Activated naive CD8-positive, alpha-beta T cell treated with anti-CD3 and anti-CD28 coated beads for 36 hours (primary cell): ENCODE measurements at regions not wholly inside any gene's neighbourhood (a gene's known extent, or its start where the extent isn't known, plus 50 kb on each side); places are given as distances from the start of the nearest gene placed in this dataset.

Experiments
- DNase-seq: peaks from one replicate; pipeline ENCODE4 v3.0.0; 2021
- H3K27ac Mint-ChIP-seq: one replicate; pipeline ENCODE4 v1.8.0; 2022; ENCODE audit warnings: mild to moderate bottlenecking, moderate library complexity, mixed read lengths
- H3K27me3 Mint-ChIP-seq: one replicate; pipeline ENCODE4 v1.8.0; 2022; ENCODE audit warnings: mild to moderate bottlenecking, mixed read lengths
- H3K36me3 Mint-ChIP-seq: one replicate; pipeline ENCODE4 v1.8.0; 2021; ENCODE audit warnings: mild to moderate bottlenecking, mixed read lengths
- H3K4me1 Mint-ChIP-seq: one replicate; pipeline ENCODE4 v1.8.0; 2021; ENCODE audit warnings: mixed read lengths
- H3K4me3 Mint-ChIP-seq: one replicate; pipeline ENCODE4 v1.8.0; 2022; ENCODE audit warnings: mild to moderate bottlenecking, moderate library complexity, mixed read lengths
- H3K9me3 Mint-ChIP-seq: one replicate; pipeline ENCODE4 v1.8.0; 2022; ENCODE audit warnings: mixed read lengths

DNA sequence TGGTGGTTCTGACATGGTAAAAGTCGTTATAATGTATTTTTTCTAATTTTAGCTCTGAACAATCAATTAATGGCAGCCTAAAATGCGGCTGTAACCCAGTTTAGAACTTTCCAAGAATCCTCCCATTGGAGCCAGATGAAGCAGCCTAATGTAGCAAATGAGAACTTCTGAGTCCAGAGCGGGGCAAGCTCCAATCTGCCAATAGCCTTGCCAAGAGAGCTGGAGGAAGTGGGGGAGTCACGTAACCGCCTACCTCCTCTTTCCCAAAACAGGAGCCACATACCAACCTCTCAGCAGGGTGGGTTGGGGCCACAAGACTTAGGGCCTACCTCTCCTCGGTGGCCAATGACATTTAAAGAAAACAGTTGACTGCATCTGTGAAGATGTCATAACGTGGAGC is 230.6 kb downstream of the SOD2 start:
- DNase-seq, result no peak
- Mint-ChIP-seq H3K9me3 (no peaks in the 10 kb centered on the region), H3K4me1 (peaks cover 5% of the 10 kb centered on the region), H3K27me3 (peaks cover 19% of the 10 kb centered on the region), H3K36me3 (no peaks in the 10 kb centered on the region), H3K27ac (no peak overlapping the region), H3K4me3 (no peak overlapping the region)

DNA sequence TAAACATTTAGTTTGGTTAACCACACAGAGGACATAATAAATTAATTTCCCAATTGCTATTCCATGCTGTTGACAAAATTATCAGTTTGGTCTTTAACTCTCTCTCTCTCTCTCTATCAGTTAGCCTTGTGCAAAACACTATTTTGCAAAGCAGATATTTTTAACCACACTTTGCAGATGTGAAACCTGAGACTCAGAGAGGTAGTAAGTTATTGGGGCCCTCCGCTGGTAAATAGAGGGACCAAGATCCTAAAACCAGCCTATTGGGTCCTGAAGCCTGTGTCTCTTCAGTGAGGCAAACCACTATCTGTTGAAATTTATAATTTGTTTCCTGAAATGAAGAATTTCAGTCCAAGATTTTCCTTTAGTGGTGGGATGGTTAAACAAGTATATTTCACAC is 231.0 kb downstream of the SOD2 start:
- no peak overlapping the region for H3K27ac Mint-ChIP-seq
- no peaks in the 10 kb centered on the region for H3K36me3 Mint-ChIP-seq
- peaks cover 15% of the 10 kb centered on the region for H3K27me3 Mint-ChIP-seq
- H3K9me3 Mint-ChIP-seq, result no peaks in the 10 kb centered on the region
- H3K4me1 Mint-ChIP-seq, result peaks cover 1% of the 10 kb centered on the region
- no peak for DNase-seq
- no peak overlapping the region for H3K4me3 Mint-ChIP-seq

DNA sequence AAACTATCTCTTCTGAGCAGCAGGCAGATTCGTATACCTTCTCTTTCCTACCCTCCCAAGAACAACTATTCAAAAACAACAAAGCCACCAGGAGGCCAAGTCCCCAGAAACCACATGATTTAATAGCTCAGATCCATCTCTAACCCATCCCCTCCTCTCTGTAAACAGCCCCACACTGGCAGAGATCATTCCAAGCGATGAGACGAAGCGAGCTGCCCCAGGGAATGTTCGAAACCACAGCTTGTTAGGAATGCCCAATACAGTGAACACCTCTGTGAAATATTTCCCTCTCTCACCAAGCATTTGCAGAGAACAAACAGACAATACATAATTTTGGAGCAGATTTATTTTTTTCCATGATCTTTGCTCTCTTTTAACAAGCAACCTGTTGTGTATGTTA is 231.8 kb downstream of the SOD2 start:
- DNase-seq, result no peak
- no peaks in the 10 kb centered on the region for H3K9me3 Mint-ChIP-seq
- H3K27ac Mint-ChIP-seq, result no peak overlapping the region
- H3K36me3 Mint-ChIP-seq, result no peaks in the 10 kb centered on the region
- no peaks in the 10 kb centered on the region for H3K4me1 Mint-ChIP-seq
- no peak overlapping the region for H3K4me3 Mint-ChIP-seq
- H3K27me3 Mint-ChIP-seq, result peaks cover 8% of the 10 kb centered on the region

DNA sequence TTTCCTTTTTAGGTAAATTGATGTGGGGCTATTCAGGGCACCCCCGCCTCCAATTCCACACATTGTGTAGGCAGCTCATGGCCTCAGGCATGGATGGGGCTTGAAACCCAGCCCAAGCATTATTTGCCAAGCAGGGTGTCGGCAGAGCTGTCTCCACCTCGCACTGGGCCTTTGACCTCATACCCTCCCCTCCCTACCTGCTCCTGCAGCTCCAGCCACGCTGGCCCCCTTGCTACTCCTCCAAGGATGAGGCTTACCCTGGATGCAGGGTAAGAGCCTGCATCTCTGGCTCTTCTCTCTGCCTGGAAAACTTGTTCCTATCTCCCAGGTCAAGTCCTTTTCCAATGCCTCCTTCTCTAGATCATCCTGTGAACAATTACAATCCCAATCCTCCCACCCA is 232.6 kb downstream of the SOD2 start:
- no peak for DNase-seq
- no peaks in the 10 kb centered on the region for H3K9me3 Mint-ChIP-seq
- no peaks in the 10 kb centered on the region for H3K36me3 Mint-ChIP-seq
- peaks cover 4% of the 10 kb centered on the region for H3K27me3 Mint-ChIP-seq
- H3K4me3 Mint-ChIP-seq, result no peak overlapping the region
- H3K27ac Mint-ChIP-seq, result no peak overlapping the region
- no peaks in the 10 kb centered on the region for H3K4me1 Mint-ChIP-seq

DNA sequence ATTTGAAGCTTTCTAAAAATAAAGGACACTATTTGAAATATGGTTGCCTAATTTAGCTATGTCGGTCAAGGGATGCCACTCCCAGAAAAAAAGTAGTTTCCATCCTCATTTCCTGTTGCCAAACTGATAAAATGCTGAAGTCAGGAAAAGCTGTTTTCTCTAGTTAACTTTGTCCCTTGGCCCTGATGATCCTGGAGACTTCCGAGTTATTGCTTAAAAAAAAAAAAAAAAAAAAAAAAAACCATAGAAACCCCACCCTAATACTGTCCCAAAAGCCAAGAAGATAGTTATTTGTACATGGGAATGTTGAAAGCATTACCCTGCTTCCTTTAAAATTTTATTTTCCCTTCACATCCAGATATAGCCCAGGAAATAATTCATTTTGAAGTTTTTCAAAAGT is 236.7 kb downstream of the SOD2 start:
- Mint-ChIP-seq H3K4me3 (no peak overlapping the region), H3K36me3 (no peaks in the 10 kb centered on the region), H3K4me1 (no peaks in the 10 kb centered on the region), H3K9me3 (no peaks in the 10 kb centered on the region), H3K27ac (no peak overlapping the region), H3K27me3 (no peaks in the 10 kb centered on the region)
- DNase-seq, result no peak

DNA sequence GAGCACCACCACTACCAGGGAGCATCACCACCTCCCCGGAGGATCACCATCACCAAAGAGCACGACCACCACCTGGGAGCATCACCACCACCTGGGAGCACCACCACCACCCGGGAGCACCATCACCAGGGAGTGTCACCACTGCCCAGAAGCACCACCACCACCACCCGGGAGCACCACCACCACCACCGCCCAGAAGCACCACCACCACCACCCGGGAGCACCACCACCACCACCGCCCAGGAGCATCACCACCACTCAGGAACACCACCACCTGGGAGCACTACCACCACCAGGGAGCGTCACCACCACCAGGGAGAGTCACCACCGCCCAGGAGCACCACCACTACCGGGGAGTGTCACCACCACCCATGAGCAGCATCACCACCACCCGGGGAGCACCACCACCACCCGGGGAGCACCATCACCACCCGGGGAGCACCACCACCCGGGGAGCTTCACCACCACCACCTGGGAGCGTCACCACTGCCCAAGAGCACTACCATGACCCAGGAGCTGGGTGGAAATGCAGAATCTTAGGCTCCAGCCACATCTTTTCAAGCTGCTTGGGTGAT is 237.3 kb downstream of the SOD2 start:
- no peak for DNase-seq
- Mint-ChIP-seq H3K4me1 (no peaks in the 10 kb centered on the region), H3K9me3 (no peaks in the 10 kb centered on the region), H3K4me3 (no peak overlapping the region), H3K27ac (no peak overlapping the region), H3K36me3 (no peaks in the 10 kb centered on the region), H3K27me3 (no peaks in the 10 kb centered on the region)

DNA sequence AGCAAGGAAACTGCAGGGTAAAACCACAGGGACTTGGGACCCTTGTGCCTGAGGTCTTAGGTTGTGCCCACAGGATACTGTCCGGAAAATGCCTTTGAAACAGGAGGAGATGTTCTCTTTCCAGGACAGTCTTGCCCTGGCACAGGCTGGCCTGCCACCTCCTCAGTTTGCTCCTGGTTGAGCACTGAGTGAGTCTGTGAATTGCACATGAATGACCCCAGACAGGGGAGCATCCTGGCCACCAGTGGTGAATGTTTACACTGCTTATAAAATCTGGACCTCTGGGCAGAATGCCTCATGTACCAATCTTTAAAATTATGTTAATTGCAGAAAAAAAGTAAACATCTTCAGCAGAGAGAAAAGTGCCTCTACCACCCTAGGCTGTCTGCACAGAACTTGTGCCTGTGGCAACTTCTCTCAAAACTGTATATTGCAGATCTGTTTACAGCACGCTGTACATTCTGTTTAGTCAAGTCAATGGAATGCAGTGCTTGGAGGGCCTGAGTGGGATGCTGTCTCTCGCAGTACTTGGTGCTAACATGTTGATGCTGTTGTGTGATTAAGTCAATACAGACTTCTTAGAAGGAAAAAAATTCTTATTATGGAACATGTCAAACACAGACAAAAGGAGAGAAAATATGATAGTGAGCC is 242.1 kb downstream of the SOD2 start:
- peaks cover 7% of the 10 kb centered on the region for H3K27me3 Mint-ChIP-seq
- H3K9me3 Mint-ChIP-seq, result no peaks in the 10 kb centered on the region
- H3K4me3 Mint-ChIP-seq, result no peak overlapping the region
- H3K27ac Mint-ChIP-seq, result no peak overlapping the region
- H3K36me3 Mint-ChIP-seq, result no peaks in the 10 kb centered on the region
- H3K4me1 Mint-ChIP-seq, result no peaks in the 10 kb centered on the region
- DNase-seq, result no peak

DNA sequence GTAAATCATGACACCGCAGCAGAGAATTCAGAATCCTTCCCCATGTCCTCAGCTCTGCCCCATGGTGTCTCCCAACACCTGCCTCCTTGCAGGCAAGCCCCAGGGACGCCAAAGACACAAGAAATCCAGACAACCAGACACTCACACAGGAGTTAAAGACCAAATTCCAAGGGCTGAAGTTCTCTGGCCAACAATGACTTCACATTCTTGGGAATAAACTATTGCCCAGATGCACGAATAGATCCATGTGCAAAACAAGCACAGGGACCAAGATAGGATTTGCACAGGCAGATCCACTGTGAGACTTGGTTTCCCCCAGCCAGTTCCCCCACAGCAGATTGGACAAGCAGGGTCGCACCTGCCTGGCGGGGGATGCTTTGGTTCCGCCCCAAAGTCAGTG is 246.7 kb downstream of the SOD2 start:
- Mint-ChIP-seq H3K4me1 (no peaks in the 10 kb centered on the region), H3K36me3 (no peaks in the 10 kb centered on the region), H3K9me3 (no peaks in the 10 kb centered on the region), H3K27me3 (peaks cover 29% of the 10 kb centered on the region), H3K27ac (no peak overlapping the region), H3K4me3 (no peak overlapping the region)
- no peak for DNase-seq

DNA sequence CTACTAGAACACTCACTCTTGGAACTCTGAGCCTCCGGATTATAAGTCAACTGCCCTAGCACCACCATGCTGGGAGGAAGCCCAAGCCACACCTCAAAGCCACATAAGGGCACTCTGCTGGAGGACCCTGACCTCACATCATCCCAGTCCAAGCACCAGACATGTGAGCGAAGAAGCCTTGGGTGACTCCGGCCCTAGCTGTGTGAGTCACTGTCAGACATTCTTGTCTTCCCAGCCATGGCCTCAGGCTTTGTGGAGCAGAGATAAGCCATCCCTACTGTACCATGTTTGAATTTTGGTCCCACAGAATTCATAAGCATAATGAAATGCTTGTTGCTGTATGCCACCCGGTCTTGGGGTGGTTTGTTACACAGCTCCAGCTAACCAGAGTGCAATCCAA is 247.7 kb downstream of the SOD2 start:
- Mint-ChIP-seq H3K9me3 (no peaks in the 10 kb centered on the region), H3K4me3 (no peak overlapping the region), H3K4me1 (no peaks in the 10 kb centered on the region), H3K27me3 (peaks cover 29% of the 10 kb centered on the region), H3K27ac (no peak overlapping the region), H3K36me3 (no peaks in the 10 kb centered on the region)
- DNase-seq, result no peak

DNA sequence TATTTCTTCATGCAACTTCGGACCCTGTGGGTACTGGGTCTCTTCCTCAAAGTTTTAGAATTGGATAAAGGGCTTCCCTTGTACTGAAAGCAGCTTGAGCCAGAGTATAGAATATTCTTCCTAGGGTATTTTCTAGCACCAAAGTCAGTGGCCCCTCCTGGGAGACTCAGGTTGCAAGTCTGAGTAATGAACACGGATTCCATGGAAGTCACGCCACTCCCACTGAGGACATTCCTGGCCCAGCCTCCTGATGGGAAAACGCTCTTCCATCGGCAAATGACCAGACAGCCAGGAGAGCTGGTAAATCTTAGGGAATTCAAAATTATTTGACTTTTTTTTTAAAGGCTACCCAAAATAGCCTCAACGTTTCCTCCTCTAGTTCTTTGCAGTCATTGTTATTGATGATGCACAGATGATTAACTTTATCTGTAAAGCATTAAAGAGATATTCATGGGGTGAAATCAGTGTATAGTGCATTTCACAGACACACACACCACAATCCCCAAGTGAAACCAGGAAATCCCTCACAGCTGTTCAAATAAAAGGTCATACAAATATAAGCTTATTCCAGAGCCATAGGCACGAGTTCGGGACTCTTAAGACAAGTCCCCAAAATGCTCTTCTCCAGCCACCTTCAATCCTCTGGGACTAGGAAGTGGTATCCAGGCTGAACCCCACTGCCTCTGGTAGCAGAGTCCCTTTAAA is 248.8 kb downstream of the SOD2 start:
- Mint-ChIP-seq H3K27me3 (peaks cover 29% of the 10 kb centered on the region), H3K27ac (no peak overlapping the region), H3K4me3 (no peak overlapping the region), H3K9me3 (no peaks in the 10 kb centered on the region), H3K4me1 (no peaks in the 10 kb centered on the region), H3K36me3 (no peaks in the 10 kb centered on the region)
- DNase-seq, result no peak

DNA sequence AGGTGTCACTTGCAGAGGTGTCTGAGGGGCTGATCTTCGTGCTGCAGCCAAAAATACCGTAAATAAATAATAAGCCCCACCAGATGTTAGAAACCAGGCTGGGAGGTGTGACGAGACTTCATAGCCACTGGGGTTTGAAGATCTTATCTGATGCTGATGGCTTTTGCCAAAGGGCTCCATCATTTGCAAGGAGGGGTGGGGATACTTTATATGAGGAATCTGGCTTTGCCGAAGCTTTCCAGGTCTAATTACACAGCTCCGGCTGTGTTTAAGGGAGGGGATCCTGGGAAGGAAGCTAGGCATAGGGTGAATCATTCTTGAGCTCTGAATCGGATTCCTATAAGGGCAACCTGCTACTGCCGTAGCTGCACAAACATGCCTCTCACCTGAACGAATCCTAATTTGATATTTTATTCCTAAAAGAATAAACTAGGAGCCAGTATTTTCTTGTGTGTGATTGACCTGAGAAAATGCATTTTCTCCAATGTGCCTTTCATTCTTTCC is 249.6 kb downstream of the SOD2 start:
- no peak overlapping the region for H3K27ac Mint-ChIP-seq

DNA sequence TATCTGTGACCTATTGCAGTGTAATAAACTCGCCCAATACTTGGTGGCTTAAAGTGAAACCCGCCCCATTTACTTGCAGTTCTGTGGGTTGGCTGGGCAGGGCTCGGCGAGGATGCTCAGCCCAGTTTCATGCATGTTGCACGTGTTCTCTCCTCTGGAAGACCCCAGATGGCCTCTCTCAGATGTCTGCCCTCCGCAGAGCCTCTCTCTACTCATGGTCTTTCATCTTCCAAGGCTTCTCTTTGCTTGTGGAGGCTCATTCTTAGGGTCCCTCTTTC is 251.4 kb downstream of the SOD2 start:
- Mint-ChIP-seq H3K4me1 (no peaks in the 10 kb centered on the region), H3K27ac (no peak overlapping the region), H3K9me3 (no peaks in the 10 kb centered on the region), H3K36me3 (no peaks in the 10 kb centered on the region), H3K27me3 (peaks cover 22% of the 10 kb centered on the region), H3K4me3 (no peak overlapping the region)
- DNase-seq, result no peak

More for the DNA sequence above, 249.6 kb downstream of the SOD2 start:
- peaks cover 29% of the 10 kb centered on the region for H3K27me3 Mint-ChIP-seq
- no peaks in the 10 kb centered on the region for H3K36me3 Mint-ChIP-seq
- no peak overlapping the region for H3K4me3 Mint-ChIP-seq
- no peaks in the 10 kb centered on the region for H3K9me3 Mint-ChIP-seq
- H3K4me1 Mint-ChIP-seq, result no peaks in the 10 kb centered on the region
- DNase-seq, result no peak

DNA sequence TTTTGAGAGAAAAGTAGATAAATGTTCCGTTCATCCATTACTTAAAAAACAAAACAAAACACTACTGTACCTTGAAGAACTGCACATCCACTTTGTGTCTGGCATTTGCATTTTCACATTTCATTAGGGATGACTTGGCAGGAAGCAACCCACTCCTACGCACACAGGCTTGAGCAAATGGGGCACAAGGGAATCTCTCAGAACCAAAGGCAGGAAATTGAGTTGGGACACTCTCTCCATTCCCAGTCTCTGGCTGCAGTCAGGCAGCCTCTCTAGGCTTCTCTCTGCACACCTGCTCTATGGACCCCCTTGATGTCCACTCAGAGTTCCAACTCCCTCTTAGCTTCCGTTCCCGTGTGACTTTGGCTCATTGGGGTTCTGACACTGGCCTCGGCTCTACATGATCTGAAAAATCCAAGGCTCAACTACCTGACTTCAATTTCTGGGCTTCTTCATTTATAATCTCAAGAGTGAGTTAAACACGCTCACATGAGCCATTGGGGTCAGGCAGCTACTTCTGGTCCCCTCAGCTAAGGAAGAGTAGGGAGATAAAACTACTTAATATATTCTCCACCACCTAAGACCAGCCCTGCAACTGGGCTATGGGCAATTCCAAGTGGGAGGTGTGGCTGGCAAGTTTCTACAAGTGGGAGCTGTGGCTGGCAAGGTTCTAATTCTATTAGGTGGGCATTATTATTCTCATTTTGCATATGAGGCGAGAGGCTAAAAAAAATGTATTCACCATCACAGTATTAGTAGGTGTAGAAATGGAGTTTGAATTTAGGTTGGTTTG is 251.9 kb downstream of the SOD2 start:
- Mint-ChIP-seq H3K4me1 (no peaks in the 10 kb centered on the region), H3K27ac (no peak overlapping the region), H3K4me3 (no peak overlapping the region), H3K36me3 (no peaks in the 10 kb centered on the region), H3K9me3 (no peaks in the 10 kb centered on the region), H3K27me3 (peaks cover 22% of the 10 kb centered on the region)
- no peak for DNase-seq

DNA sequence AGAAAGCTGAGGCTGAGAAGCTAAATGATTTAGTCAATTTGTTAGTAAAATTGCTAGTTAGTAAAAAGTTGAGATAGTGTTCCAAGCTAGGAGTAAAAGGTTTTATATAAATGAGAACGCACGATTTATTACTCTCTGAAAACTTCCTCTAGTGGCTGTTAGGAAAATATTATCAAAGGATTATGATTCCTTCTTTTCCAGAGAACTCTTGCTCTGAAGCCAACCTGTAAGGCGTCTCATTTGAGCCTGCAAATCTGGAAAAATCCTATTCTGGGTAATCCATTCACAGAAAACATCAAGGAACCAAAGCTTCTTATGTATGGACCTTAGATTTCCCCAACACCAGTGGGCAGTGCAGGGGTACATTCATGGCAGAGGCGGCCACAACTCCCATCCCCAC is 252.7 kb downstream of the SOD2 start:
- Mint-ChIP-seq H3K9me3 (no peaks in the 10 kb centered on the region), H3K4me3 (no peak overlapping the region), H3K27ac (no peak overlapping the region), H3K36me3 (no peaks in the 10 kb centered on the region), H3K4me1 (no peaks in the 10 kb centered on the region), H3K27me3 (peaks cover 21% of the 10 kb centered on the region)
- DNase-seq, result no peak

DNA sequence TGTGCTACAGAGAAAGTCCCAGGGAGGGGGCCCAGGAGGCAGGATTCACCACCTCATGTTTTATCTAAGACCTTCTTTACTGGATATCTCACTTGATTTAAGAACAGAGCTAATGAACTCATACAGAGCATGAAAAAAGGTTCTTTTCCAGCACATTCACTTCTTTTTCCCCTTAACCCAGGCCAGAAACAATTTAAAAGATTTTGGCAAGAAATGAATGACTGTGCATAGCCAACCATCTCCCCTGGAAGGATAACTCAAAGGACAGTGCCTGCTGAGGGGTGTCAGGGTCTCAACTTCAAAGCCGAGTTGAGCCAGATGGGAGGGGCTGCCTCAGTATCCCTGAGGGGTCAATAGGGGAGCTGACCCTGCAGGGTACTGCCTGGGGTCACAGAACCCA is 253.4 kb downstream of the SOD2 start:
- Mint-ChIP-seq H3K4me3 (no peak overlapping the region), H3K4me1 (no peaks in the 10 kb centered on the region), H3K36me3 (no peaks in the 10 kb centered on the region), H3K27me3 (peaks cover 14% of the 10 kb centered on the region), H3K9me3 (peaks cover 2% of the 10 kb centered on the region), H3K27ac (no peak overlapping the region)
- DNase-seq, result no peak
